Stimulated activated CD4-positive, alpha-beta T cell treated with anti-CD3 and anti-CD28 coated beads, Interleukin-4, amount 100 ng/mL, for 24 hours (primary cell): ENCODE measurements at regions not wholly inside any gene's neighbourhood (a gene's known extent, or its start where the extent isn't known, plus 50 kb on each side); places are given as distances from the start of the nearest gene placed in this dataset.
"Not testable (repeated sequence)": the region's sequence is repeated elsewhere in the genome, so short reads cannot be mapped to it uniquely, and the experiment has no call there.

ENCODE experiments used
- DNase-seq: peaks from one replicate; pipeline ENCODE4 v3.0.0-alpha.2; 2020

DNA sequence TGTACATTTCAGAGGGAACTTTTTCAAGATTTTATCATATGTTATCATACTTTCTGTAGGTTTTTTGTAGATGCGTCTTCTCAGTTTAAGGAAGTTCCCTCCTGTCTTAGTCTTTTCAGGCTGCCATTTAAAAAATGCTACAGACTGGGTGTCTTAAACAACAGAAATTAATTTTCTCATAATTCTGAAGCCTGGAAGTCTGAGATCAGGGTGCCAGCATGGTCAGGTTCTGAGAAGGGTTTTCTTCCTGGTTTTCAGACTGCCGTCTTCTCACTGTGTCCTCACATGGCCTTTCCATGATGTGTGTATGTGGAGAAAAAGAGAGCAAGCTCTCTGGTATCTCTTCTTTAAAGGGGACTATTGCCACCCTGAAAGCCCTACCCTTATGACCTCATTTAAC lies 189.9 kb upstream of the SOX2 start:
- DNase-seq = no peak

DNA sequence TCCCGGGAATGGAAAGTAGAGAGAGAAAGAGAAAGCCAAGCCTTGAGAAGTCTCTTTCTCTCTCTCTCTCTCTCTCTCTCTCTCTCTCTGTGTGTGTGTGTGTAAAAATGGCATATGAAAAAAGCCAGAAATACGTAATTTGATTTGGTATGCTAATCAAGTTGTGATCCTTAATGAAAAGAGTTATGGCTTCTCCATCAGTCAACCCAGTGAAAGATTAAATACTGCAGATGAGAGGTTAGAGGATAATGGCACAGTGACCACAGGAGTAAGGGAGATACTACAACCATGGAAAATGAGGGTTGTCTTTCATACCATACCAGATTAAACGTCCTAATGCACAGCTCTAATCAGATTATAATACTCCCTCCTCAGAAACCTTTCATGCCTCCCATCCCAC lies 193.5 kb upstream of the SOX2 start:
- DNase-seq = no peak

DNA sequence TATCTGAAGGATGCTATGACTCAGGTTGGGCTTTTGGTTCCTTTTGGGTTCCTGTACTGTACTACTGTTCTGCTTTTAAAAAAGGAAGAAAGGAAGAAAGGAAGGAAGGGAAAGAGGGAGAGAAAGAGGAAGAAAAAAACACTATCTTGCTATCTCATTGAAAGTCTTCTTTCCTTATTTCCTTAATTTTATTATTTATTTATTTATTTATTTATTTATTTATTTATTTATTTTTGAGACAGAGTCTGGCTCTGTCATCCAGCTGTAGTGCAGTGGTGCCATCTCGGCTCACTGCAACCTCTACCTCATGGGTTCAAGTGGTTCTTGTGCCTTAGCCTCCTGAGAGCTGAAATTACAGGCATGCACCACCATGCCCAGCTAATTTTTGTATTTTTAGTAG lies 198.9 kb upstream of the SOX2 start:
- no peak for DNase-seq

DNA sequence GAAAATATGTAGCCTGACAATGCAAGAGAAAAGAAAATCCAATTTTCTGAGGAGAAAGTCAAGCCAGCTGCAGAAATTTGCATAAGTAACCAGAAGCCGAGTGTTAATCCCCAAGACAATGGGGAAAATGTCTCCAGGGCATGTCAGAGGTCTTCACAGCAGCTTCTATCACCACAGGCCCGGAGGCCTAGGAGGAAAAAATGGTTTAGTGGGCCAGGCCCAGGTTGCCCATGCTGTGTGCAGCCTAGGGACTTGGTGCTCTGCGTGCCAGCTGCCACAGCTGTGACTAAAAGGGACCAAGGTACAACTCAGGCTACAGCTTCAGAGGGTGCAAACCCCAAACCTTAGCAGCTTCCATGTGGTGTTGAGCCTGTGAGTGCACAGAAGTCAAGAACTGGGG lies 201.2 kb upstream of the SOX2 start:
- no peak for DNase-seq

DNA sequence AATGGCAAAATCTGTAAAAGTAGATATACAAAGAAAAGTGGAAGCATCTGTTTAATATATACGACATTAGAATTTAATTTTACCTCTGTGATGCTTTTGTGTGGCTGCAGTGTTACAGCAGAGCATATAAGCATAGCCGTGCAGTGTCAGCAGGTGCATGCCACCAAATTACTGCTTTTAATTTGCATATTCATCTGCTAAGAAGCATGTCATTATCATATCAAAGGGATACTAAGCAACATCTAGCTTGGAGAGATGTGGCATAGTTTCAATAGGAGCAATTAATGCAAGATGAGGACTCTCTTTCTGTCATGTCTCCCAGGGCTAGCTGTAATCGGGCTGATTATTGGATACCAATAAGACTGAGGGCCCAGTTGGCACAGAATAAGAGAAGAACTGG lies 214.4 kb upstream of the SOX2 start:
- no peak for DNase-seq

DNA sequence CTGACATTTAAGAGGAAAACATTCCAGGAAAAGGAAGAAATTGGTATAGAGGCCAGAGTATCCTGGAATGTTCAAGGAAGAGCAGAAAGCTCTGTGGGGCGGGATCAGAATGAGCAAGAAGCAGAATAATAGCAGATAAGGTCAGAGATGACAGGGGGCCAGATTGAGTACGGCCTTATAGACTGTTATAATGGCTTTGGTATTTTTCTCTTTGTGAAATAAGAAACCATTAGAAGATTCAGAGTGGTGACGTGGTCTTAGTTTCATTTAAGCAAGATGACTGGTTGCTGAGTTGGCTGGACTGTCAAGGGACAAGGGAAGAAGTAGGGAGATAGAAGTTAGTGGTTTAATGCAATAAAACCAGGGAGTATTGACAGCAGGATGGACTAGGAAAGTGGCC lies 218.3 kb upstream of the SOX2 start:
- no peak for DNase-seq

DNA sequence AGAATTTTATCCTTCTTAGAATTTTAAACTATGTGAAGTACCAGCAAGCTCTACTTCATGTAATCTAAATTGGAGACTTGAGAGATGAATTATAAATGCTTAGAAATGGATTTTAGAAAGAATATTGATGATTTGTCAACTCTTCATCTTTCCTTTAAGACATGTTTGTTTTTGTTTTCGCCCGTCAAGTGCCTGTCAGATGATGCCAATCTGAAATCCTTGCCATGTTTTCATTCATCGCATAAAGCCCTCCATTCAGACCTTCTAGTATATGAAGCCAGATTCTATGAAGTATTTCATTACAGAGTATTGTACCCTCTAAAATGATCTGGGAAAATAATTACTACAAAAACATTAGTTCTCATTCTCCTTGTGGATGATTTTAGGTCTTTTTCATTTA lies 223.2 kb upstream of the SOX2 start:
- DNase-seq = no peak

DNA sequence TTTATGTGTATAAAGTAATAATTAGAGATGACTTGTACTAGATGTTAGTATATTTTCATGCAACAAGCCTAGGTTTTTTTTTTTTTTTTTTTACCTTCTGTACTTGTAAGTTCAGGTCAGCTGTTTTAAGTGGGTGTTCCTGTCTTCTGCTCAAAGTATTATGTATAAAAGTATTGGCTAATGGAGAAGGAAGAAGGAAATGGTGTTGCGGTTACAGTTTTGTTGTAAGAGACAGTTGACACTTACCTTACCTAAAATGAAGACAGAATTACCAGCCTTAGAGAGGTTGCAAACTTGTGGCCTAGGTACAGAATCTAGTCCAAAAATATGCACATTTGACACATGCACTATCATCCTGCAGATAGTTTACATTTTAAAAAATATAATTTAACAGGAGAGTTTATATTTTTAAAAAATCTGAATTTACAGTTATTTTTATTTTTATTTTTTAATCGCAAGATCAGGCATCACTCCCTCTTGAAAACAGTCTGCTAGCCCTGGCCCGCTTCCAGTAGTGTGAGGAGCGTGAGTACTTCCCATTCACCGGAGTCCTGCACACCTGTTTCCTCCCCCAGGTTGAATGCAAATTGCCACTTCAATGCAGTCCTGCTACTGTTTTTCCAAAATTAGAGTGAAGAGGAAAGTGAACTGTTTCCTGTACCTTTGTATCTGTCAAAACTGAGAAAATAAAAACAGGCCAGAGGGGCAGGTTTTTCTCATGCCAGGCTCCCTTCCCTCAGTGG lies 224.3 kb upstream of the SOX2 start:
- DNase-seq = no peak

DNA sequence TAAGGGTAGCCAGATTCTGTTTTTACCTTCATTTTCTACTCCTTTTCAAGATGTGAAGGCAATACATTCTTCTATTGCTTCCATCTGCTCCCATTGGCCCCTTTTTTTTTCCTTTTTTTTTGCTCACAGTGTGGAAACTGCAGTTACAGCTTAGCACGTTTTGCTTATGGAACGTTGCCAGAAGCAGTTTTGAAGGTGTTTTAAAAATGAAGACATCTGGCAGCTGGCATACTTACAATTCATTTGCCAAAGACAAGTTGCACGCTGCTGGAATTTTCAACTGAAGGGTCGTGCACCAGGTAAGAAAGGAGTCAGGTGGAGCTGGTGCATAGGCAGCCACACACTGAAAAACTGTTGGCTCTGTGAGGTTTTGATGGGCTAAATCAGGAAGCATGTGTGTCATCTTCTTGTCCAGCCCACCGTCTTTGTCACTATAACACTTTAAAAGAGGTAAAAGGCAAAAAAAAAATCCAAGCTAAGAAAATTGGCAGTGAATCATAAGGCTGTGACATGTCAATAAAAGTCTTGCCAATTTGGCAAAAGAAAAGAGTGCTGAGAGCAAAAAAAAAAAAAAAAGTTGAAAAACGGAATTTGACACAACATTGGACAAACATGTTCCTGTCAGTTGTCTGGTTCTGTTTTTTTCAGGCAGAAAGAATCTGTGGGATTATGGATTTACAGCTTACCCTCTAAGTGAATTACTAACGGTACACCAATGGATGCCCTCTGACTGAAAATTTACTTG lies 225.4 kb upstream of the SOX2 start:
- DNase-seq = no peak

DNA sequence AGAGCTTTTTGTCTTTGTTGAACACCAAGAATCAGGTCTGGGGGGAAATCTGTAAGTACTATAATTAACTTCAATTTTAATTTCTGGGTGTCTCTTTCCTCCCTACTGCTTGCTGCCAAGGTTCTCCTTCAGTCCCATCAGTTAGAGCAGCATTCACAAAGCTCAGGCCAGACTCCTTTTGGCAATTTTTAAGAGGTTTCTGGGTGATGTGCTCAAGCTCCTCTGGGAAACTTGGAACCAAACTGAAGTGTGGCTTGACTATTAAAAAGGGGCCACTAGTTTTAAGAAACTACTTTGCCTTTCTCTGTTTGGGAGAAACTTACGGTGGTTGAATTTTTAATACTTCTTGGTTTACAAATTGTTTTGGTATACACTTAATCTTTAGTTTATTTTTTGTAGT lies 227.7 kb upstream of the SOX2 start:
- no peak for DNase-seq

DNA sequence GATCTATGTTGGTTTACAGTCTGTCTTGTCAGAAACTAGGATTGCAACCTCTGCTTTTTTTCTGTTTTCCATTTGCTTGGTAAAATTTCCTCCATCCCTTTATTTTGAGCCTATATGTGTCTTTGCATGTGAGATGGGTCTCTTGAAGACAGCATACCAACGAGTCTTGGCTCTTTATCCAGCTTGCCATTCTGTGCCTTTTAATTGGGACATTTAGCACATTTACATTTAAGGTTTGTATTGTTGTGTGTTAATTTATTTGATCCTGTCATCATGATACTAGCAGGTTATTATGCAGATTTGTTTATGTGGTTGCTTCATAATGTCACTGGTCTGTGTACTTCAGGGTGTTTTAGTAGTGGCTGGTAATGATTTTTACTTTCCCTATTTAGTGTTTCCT lies 236.6 kb upstream of the SOX2 start:
- DNase-seq = not testable (repeated sequence)

DNA sequence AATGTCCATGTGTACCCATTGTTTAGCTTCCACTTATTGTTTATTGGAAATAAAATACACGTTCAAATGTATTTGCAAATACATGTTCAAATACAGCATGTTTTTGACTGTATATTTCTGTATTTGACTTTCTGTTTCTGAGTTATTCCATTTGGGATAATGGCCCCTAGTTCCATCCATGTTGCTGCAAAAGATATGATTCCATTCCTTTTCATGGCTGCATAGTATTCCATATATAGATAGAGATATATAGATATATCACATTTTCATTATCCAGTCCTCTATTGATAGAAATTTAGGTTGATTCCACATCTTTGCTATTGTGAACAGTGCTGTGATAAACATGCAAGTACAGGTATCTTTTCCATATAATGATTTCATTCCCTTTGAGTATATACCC lies 241.4 kb upstream of the SOX2 start:
- DNase-seq = no peak

DNA sequence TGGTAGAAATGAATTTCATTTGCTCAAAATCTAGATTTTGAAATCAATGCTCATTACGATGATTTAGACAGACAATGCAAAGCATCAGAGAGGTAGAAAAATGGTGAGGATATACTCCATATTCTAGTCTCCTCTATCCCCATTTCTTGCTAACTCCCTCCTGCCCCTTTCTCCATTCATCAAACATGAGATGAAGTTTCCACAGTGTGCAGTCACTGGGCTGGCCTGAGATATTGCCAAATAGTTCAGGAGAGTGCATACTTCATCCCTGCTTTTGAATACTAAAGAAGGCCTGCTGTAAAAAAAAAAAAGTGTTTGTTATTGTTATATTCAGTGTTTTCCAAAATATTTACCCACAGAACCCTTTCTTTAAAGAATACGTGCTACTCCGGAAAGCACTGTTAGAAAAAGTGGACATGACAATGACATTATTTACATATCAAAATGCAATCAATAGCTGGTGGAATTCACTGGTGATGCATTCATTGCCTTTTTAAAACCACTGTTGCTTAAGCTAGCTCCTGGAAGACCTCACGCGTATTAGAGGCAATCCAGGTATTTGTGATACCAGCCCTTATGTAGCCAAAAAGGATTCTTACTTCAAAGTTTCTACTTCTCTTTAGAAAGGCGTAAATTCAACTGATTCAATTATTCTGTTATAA lies 247.6 kb upstream of the SOX2 start:
- no peak for DNase-seq

DNA sequence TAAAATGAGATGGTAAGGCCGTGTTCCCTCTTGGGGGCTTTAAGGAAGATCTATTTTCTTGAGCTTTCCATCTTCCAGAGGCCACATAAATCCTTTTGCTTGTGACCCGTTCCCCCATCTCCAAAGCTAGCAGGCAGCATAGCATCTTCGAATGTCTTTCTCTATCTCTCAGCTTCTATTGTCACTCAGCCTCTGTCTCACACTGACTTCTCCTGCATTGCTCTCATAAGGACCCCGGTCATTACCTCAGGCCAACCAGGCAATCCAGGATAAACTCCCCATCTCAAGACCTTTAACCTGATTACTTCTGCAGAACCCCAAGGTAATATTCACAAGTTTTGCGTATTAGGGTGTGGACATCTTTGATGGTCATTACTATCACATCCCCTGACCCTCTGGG lies 250.3 kb upstream of the SOX2 start:
- no peak for DNase-seq

DNA sequence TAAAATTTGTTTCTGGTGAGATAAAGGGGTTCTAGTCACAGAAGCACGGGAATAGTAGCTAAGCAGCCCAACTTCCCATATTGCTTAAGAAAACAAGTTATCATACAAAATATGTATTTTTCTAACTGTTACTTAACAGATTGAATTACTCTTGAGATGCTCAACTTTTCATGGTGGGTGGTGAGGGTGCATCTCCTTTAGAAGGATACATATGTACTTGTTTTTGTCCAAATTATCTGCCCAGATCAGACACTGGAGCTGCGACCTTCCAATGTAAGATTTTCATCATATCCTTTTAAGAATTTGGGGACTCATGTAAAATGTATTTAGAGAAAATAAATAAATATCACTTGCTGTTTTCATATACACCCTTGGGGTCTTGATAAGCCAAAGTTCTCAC lies 252.2 kb upstream of the SOX2 start:
- DNase-seq = no peak

DNA sequence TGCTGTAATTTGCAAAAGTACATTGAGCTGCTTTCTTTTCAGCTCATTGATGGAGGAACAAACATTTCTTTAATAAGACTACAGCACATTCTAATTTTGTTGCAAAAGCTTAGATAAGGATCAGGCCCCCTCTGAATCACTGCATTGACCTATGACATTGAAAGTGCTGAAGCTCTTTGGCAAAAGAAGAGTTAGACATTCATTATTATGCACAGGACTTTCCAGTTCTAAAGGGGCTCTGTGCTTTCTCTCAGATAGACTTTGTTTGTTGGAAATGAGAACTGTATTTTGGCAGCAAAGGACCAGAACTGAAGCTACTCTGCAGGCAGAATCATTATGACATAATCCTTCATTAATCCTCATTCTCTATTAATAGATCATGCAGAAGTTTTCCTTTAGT lies 252.9 kb upstream of the SOX2 start:
- DNase-seq = no peak

DNA sequence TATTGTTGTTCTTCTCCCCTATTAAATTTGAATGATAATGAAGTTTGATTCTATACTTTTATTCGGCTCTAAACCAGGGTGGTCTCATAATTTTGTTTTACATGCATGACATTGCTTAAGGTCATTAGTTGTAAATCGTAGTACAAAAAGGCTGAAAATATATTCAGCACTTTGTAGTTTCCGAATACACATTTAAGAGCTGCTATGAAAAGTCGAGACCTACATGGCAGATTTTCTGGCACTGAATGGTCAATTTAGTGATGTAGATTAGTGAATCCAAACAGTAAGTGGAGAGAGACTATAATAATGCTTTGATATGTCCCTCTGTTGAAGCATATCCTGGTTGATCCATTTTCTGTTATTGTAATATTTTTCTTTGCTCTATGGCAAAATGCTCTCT lies 254.0 kb upstream of the SOX2 start:
- no peak for DNase-seq

DNA sequence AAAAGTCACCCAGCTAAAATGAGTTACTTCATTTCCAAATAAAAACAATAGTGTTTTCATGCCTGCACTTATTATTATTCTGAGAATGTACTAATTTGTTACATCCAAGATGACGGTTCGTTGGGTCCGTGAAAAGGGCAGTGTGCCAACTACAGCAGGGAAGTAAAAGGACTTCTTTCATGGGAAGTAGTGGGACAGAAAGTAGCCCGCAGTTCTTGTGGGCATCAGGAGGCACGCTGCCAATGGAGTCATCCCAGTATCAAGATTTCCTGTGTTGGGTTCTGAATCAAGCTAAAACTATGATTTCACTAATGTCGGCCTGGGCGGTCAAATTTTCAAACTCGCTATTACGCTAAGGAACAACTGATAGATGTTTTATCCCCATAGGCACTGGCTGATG lies 254.5 kb upstream of the SOX2 start:
- no peak for DNase-seq

DNA sequence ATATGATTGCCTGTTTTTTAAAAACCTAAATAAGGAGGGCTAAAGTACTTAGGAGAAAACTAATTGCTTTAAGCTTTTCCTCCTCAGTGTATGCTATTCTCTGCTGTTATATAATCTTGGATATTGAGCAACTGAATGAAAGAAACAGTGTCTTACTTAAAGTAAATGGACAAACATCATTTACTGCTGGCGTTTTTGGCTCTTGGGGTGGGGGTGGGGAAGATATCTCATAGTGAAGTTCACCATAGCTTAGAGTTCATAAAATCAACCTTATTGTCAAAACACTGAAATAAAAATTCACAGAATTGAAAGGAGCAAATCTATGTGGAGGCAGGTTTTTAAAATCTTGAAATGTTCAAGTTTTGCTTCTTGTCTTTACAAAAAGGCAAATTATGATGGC lies 256.4 kb upstream of the SOX2 start:
- no peak for DNase-seq

DNA sequence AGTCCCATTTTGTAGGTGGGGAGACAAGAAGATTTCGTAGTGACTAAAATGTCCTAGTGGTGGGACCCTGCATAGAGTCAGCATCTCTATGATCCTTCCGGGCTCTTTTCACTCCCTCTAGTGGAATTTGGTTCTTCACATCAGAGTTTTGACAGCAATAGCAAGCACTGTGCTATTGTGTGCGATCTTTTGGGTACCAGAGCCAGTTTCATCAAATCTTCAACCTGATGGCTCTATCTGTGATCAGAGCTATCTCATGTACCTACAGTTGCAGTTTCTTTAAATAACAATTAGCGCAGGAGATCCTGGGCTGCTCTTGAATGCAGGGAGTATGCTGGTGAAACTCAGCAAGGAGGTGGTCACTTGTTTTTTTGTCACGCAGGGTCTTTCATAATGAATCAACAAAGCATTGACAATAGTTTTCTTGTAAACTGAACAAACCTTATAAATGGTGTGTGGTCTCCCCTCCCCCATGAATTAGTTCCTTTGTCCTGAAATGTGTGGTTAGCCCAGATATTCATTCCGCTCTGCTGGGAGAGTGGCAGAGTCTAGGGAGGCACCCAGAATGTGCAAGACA lies 257.2 kb upstream of the SOX2 start:
- DNase-seq = no peak

DNA sequence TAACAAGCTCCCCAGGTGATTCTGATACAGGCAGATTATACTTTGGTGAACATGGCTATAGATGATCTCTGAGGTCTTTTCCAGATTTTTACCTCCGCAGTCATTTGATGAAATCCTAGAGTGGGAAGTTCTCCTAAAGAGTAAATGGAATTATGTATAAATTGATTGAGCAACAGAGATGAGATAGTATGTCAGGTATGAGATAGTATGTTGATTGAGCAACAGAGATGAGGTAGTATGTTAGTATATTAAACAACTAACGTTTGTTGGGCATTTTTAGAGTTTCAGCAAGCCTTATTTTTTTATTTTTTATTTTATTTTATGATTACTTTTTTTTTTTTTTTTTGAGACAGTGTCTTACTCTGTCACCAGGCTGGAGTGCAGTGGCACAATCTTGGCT lies 265.0 kb upstream of the SOX2 start:
- DNase-seq = no peak

DNA sequence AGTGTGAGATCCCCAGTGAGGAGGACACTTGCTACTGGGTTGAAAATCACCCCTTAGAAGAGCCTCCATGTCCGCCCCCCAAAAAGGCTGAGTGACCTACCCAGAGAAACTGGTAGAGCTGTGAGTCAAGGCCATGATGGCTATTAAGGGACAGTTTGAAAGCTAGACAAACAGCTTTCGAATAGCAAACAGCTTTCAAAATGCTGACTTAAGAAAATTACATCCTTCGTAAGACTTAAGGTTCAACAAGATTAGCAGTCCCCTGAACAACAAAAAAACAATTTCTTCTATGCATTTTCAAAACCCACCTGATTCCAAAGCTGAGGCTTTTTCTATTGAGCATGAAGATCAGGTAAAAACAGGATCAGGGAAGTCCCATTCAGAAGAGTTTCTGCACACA lies 269.7 kb upstream of the SOX2 start:
- no peak for DNase-seq

DNA sequence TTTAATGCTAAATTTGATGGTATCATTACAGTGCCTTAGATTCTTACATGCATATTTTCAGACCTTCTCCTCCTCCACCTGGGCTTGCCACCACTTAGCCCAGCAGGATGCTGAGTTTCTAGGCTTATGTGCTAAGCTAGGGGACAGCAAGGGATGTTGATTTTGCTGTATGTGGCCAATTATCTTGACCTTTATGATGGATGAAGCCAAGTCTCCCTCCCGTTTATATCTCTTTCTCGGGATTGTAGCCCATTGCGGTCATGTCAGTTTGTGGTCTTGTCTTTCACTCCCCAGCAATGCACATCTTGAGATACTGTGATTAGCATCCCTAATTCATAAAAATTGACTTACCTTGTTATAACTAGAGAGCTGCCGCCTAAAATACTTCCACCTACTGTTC lies 278.7 kb upstream of the SOX2 start:
- no peak for DNase-seq

DNA sequence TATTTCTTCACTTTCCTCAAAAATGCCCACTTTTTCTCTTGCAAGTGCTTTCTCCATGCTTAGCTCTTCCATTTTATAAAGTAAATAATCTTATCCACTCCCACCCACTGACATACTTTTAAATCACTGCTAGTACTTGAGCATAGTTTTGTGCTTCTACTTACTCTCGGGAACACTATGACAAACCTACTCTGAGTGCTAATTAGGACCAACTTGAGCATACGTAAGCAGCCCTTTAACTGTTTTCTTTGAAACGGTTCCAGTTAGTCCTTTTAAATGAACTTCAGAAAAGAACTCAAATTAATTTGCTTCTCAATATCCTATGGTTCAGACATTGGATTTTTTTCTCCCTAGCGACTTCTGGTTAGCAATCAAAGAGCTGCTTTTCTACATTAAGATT lies 280.0 kb upstream of the SOX2 start:
- no peak for DNase-seq
